IMR-90 (cell line): ENCODE measurements at regions not wholly inside any gene's neighbourhood (a gene's known extent, or its start where the extent isn't known, plus 50 kb on each side); places are given as distances from the start of the nearest gene placed in this dataset.

ENCODE experiments used
- ATAC-seq: fragments of 200-7000 bp; cut with Tn5 transposase; 2 replicates; pipeline ENCODE4 v1.9.1; 2020; ENCODE audit warnings: low read depth, mild to moderate bottlenecking, moderate library complexity
- BruUV-seq: library from RNA; stranded (reverse); fragments of 400-500 nt; replicated peaks from 2 replicates; lab custom pipeline; 2021; lab: Mats Ljungman, UMichigan
- CTCF ChIA-PET: fragments of 300-600 bp; formaldehyde crosslinking; extraction: SDS; loops from one replicate; lab custom pipeline; 2021; ENCODE audit warnings: antibody characterized with exemption; lab: Yijun Ruan, JAX
- POLR2A ChIA-PET: fragments of 300-600 bp; sonication (Branson Sonifier 250); formaldehyde crosslinking; loops from one replicate; lab custom pipeline; 2022; ENCODE audit warnings: antibody characterized with exemption; ENCODE audit not compliant: unreplicated experiment; lab: Charles Lee
- DNase-seq: peaks from one replicate; pipeline ENCODE4 v3.0.0; 2013
- H2AFZ ChIP-seq: replicated peaks from 2 replicates; pipeline ENCODE3; 2013; ENCODE audit warnings: low read length, mild to moderate bottlenecking; ENCODE audit not compliant: poor library complexity
- H2AK5ac ChIP-seq: 2 replicates; pipeline ENCODE4 v1.6.1; 2013; ENCODE audit warnings: low read depth, low read length, inconsistent platforms
- H2AK9ac ChIP-seq: replicated peaks from 2 replicates; pipeline ENCODE3; 2013; ENCODE audit warnings: mild to moderate bottlenecking, low read depth, low read length, moderate library complexity; ENCODE audit not compliant: poor library complexity
- H2BK120ac ChIP-seq: 2 replicates; pipeline ENCODE4 v1.6.1; 2013; ENCODE audit warnings: low read depth, low read length, inconsistent platforms
- H2BK15ac ChIP-seq: 3 replicates; pipeline ENCODE4 v1.6.1; 2013; ENCODE audit warnings: low read depth, low read length, inconsistent platforms
- H2BK20ac ChIP-seq: 2 replicates; pipeline ENCODE4 v1.6.1; 2013; ENCODE audit warnings: low read depth, mild to moderate bottlenecking, inconsistent platforms, low read length, moderate library complexity
- H2BK5ac ChIP-seq: 2 replicates; pipeline ENCODE4 v1.6.1; 2013; ENCODE audit warnings: mild to moderate bottlenecking, low read depth, low read length, inconsistent platforms; ENCODE audit not compliant: poor library complexity, severe bottlenecking
- H3K14ac ChIP-seq: replicated peaks from 2 replicates; pipeline ENCODE4 v1.6.1; 2013; ENCODE audit warnings: low read depth, low read length, inconsistent platforms
- H3K18ac ChIP-seq: 2 replicates; pipeline ENCODE4 v1.6.1; 2013; ENCODE audit warnings: low read depth, low read length, control low read depth
- H3K23ac ChIP-seq: 2 replicates; pipeline ENCODE4 v1.6.1; 2013; ENCODE audit warnings: low read depth, low read length, inconsistent platforms
- H3K27ac ChIP-seq: 2 replicates; pipeline ENCODE4 v1.5.1; 2013; ENCODE audit warnings: mild to moderate bottlenecking, control low read depth, low read length; ENCODE audit not compliant: insufficient read depth
- H3K27me3 ChIP-seq: 2 replicates; pipeline ENCODE4 v1.6.1; 2013; ENCODE audit warnings: low read length; ENCODE audit not compliant: control insufficient read depth, insufficient read depth
- H3K36me3 ChIP-seq: 2 replicates; pipeline ENCODE4 v1.6.1; 2013; ENCODE audit warnings: low read length, mixed read lengths; ENCODE audit not compliant: control insufficient read depth, insufficient read depth
- H3K4ac ChIP-seq: 2 replicates; pipeline ENCODE4 v1.6.1; 2013; ENCODE audit warnings: low read depth, low read length, inconsistent platforms
- H3K4me1 ChIP-seq: 2 replicates; pipeline ENCODE4 v1.6.1; 2013; ENCODE audit warnings: low read length, mixed read lengths; ENCODE audit not compliant: control insufficient read depth, insufficient read depth
- H3K4me2 ChIP-seq: 2 replicates; pipeline ENCODE4 v1.6.1; 2013; ENCODE audit warnings: low read depth, mild to moderate bottlenecking, control low read depth, low read length, moderate library complexity
- H3K4me3 ChIP-seq: 2 replicates; pipeline ENCODE4 v1.5.1; 2013; ENCODE audit warnings: low read depth, mild to moderate bottlenecking, control low read depth, low read length, moderate library complexity; ENCODE audit not compliant: insufficient read depth
- H3K56ac ChIP-seq: 2 replicates; pipeline ENCODE4 v1.6.1; 2013; ENCODE audit warnings: low read length, inconsistent platforms; ENCODE audit not compliant: insufficient read depth; ENCODE audit errors: extremely low read depth
- H3K79me1 ChIP-seq, 2 experiments: 2 replicates each; pipeline ENCODE4 v1.6.1; 2013; ENCODE audit warnings: low read length in 2 of 2, inconsistent platforms in 1 of 2, low read depth in 1 of 2
- H3K9ac ChIP-seq: 2 replicates; pipeline ENCODE4 v1.6.1; 2013; ENCODE audit warnings: low read depth, low read length, control low read depth
- H3K9me1 ChIP-seq: 2 replicates; pipeline ENCODE4 v1.6.1; 2013; ENCODE audit warnings: low read length, inconsistent platforms; ENCODE audit not compliant: insufficient read depth
- H3K9me3 ChIP-seq: 2 replicates; pipeline ENCODE4 v1.6.1; 2013; ENCODE audit warnings: low read length; ENCODE audit not compliant: control insufficient read depth, insufficient read depth
- H4K20me1 ChIP-seq: 2 replicates; pipeline ENCODE4 v1.6.1; 2013; ENCODE audit warnings: low read length, inconsistent platforms; ENCODE audit not compliant: insufficient read depth
- H4K5ac ChIP-seq: 2 replicates; pipeline ENCODE4 v1.6.1; 2013; ENCODE audit warnings: mild to moderate bottlenecking, low read depth, low read length, control low read depth
- H4K8ac ChIP-seq, 2 experiments: 2 replicates each; pipeline ENCODE4 v1.6.1; 2013; ENCODE audit warnings: low read depth in 2 of 2, low read length in 2 of 2, control low read depth in 1 of 2, inconsistent platforms in 1 of 2
- H4K91ac ChIP-seq: 2 replicates; pipeline ENCODE4 v1.6.1; 2013; ENCODE audit warnings: low read depth, low read length, inconsistent platforms; ENCODE audit not compliant: insufficient read depth
- BHLHE40 ChIP-seq: fragments of 150-350 bp; IDR thresholded peaks from 2 replicates; pipeline ENCODE4 v1.6.1; 2016; ENCODE audit warnings: mild to moderate bottlenecking, low read depth, low read length
- CEBPB ChIP-seq: IDR thresholded peaks from 2 replicates; pipeline ENCODE4 v1.6.1; 2012; ENCODE audit warnings: low read depth, low read length, improper control_type of control experiment
- CHD1 ChIP-seq: IDR thresholded peaks from 2 replicates; pipeline ENCODE4 v1.6.1; 2012; ENCODE audit warnings: low read depth, low read length, improper control_type of control experiment
- CTCF ChIP-seq: conservative IDR thresholded peaks from 2 replicates; pipeline ENCODE4 v1.5.1; 2012; ENCODE audit warnings: mild to moderate bottlenecking, low read depth, low read length, improper control_type of control experiment
- ELK1 ChIP-seq: fragments of 150-350 bp; IDR thresholded peaks from 2 replicates; pipeline ENCODE4 v1.6.1; 2016; ENCODE audit warnings: low read depth, mild to moderate bottlenecking, low read length, moderate library complexity, borderline replicate concordance
- FOS ChIP-seq: fragments of 150-350 bp; IDR thresholded peaks from 2 replicates; pipeline ENCODE4 v1.6.1; 2016; ENCODE audit warnings: low read depth, low read length
- MAFK ChIP-seq: IDR thresholded peaks from 2 replicates; pipeline ENCODE4 v1.6.1; 2012; ENCODE audit warnings: low read depth, low read length, improper control_type of control experiment
- MAZ ChIP-seq: IDR thresholded peaks from 2 replicates; pipeline ENCODE4 v1.6.1; 2012; ENCODE audit warnings: low read depth, mild to moderate bottlenecking, low read length, improper control_type of control experiment, moderate library complexity, borderline replicate concordance
- MXI1 ChIP-seq: IDR thresholded peaks from 2 replicates; pipeline ENCODE4 v1.6.1; 2012; ENCODE audit warnings: low read depth, mild to moderate bottlenecking, low read length, moderate library complexity, borderline replicate concordance
- NFE2L2 ChIP-seq: fragments of 150-350 bp; IDR thresholded peaks from 2 replicates; pipeline ENCODE4 v1.6.1; 2016; ENCODE audit warnings: low read depth, mild to moderate bottlenecking, low read length
- POLR2A ChIP-seq: IDR thresholded peaks from 2 replicates; pipeline ENCODE4 v1.6.1; 2012; ENCODE audit warnings: mild to moderate bottlenecking, low read depth, low read length
- RAD21 ChIP-seq: IDR thresholded peaks from 2 replicates; pipeline ENCODE4 v1.6.1; 2012; ENCODE audit warnings: low read length, improper control_type of control experiment
- RCOR1 ChIP-seq: IDR thresholded peaks from 2 replicates; pipeline ENCODE4 v1.6.1; 2012; ENCODE audit warnings: mild to moderate bottlenecking, low read length, improper control_type of control experiment; ENCODE audit not compliant: insufficient replicate concordance
- RFX5 ChIP-seq: IDR thresholded peaks from 2 replicates; pipeline ENCODE4 v1.8.0; 2012; ENCODE audit warnings: low read depth, mild to moderate bottlenecking, low read length, moderate library complexity
- SMC3 ChIP-seq: fragments of 150-350 bp; IDR thresholded peaks from 2 replicates; pipeline ENCODE4 v1.6.1; 2016; ENCODE audit warnings: low read depth, mild to moderate bottlenecking, antibody characterized with exemption, low read length, moderate library complexity
- USF2 ChIP-seq: fragments of 150-350 bp; IDR thresholded peaks from 2 replicates; pipeline ENCODE4 v1.6.1; 2017; ENCODE audit warnings: mild to moderate bottlenecking, antibody characterized with exemption, low read length, low read depth
- WGBS, 2 experiments: methylation state at CpG; one replicate each; pipeline versions ENCODE4 v1.1.5 to v1.1.7; 2013; ENCODE audit warnings: missing lambda C conversion rate in 2 of 2; ENCODE audit not compliant: insufficient read length in 1 of 2; ENCODE audit errors: extremely low coverage in 2 of 2; 5-methylcytosine and 5-hydroxymethylcytosine counted together
- dilution Hi-C: fragments of 300-500 bp; cut with HindIII; formaldehyde crosslinking; loops from one replicate; pipeline ENCODE4 v1.14.3; 2018; ENCODE audit warnings: low sequenced_read_pairs; ENCODE audit not compliant: unreplicated experiment
- in situ Hi-C: fragments of 300-500 bp; cut with MboI; formaldehyde crosslinking; loops from 3 replicates; pipeline ENCODE4 v1.14.3; 2019; ENCODE audit warnings: low sequenced_read_pairs, inconsistent platforms, mixed read lengths
- intact Hi-C: fragments of 100-400 bp; cut with micrococcal nuclease; formaldehyde crosslinking; loops from 2 replicates; pipeline ENCODE4 v1.10.0; 2022

GRCh38 chr3:161607056-161607455 lies 110.4 kb downstream of the OTOL1 start:
- H4K8ac ChIP-seq: no peak overlapping the region
- H2AK5ac ChIP-seq: no peak overlapping the region
- H3K36me3 ChIP-seq: no peaks in the 10 kb centered on the region
- no peak overlapping the region for H2AFZ ChIP-seq
- no peak overlapping the region for H2BK20ac ChIP-seq
- no peak overlapping the region for H2BK15ac ChIP-seq
- BruUV-seq: no TSS peak
- H3K79me1 ChIP-seq: no peaks in the 10 kb centered on the region
- in situ Hi-C loops (no loop called here), dilution Hi-C loops (no loop called here), intact Hi-C loops (no loop called here)
- H3K27ac ChIP-seq: no peak overlapping the region
- H2BK120ac ChIP-seq: no peak overlapping the region
- no peak overlapping the region for H3K9ac ChIP-seq
- no peak overlapping the region for H3K23ac ChIP-seq
- no peak overlapping the region for H3K4ac ChIP-seq
- H3K4me1 ChIP-seq: no peaks in the 10 kb centered on the region
- TF ChIP-seq POLR2A (no peak), CEBPB (no peak), MXI1 (no peak), RAD21 (no peak), CHD1 (no peak), RFX5 (no peak), RCOR1 (no peak), ELK1 (no peak), CTCF (no peak), USF2 (no peak), NFE2L2 (no peak), MAZ (no peak), MAFK (no peak), FOS (no peak), SMC3 (no peak), BHLHE40 (no peak)
- DNase-seq (no peak), ATAC-seq (no peak)
- H3K27me3 ChIP-seq: no peaks in the 10 kb centered on the region
- H3K56ac ChIP-seq: no peak overlapping the region
- no peak overlapping the region for H3K4me2 ChIP-seq
- no peaks in the 10 kb centered on the region for H3K9me1 ChIP-seq
- H2AK9ac ChIP-seq: no peak overlapping the region
- no peak overlapping the region for H4K91ac ChIP-seq
- H3K4me3 ChIP-seq: no peak overlapping the region
- ChIA-PET POLR2A (no interaction called here), CTCF (no interaction called here)
- no peaks in the 10 kb centered on the region; the same call in 1 of the 2 replicates for H3K9me3 ChIP-seq
- WGBS, 2 experiments: no CpG with 5 or more reads among the region's 1 CpG
- H4K20me1 ChIP-seq: no peaks in the 10 kb centered on the region
- H4K5ac ChIP-seq: no peak overlapping the region
- H3K18ac ChIP-seq: no peak overlapping the region
- H3K14ac ChIP-seq: no peak overlapping the region
- no peak overlapping the region for H2BK5ac ChIP-seq
